ENCODE measurements at regions not wholly inside any gene's neighbourhood (a gene's known extent, or its start where the extent isn't known, plus 50 kb on each side); places are given as distances from the start of the nearest gene placed in this dataset.

GRCh38 chr3:116848248-116848829 lies 138.8 kb downstream of the TUSC7 start:
- H3K4me1 ChIP-seq (ENCODE audit: control insufficient read depth, insufficient read depth, low read length) = peaks cover 5% of the 10 kb centered on the region
- no peak overlapping the region for H3K9ac ChIP-seq (ENCODE audit: extremely low read depth, low read length, poor library complexity, severe bottlenecking)
- no peak overlapping the region for H3K27ac Mint-ChIP-seq
- no peaks in the 10 kb centered on the region for H3K36me3 ChIP-seq (ENCODE audit: control insufficient read depth, insufficient read depth, low read length)
- peaks cover 25% of the 10 kb centered on the region for H3K4me1 Mint-ChIP-seq
- peaks cover 18% of the 10 kb centered on the region for H3K9me3 Mint-ChIP-seq
- TF ChIP-seq, protein P1, sequence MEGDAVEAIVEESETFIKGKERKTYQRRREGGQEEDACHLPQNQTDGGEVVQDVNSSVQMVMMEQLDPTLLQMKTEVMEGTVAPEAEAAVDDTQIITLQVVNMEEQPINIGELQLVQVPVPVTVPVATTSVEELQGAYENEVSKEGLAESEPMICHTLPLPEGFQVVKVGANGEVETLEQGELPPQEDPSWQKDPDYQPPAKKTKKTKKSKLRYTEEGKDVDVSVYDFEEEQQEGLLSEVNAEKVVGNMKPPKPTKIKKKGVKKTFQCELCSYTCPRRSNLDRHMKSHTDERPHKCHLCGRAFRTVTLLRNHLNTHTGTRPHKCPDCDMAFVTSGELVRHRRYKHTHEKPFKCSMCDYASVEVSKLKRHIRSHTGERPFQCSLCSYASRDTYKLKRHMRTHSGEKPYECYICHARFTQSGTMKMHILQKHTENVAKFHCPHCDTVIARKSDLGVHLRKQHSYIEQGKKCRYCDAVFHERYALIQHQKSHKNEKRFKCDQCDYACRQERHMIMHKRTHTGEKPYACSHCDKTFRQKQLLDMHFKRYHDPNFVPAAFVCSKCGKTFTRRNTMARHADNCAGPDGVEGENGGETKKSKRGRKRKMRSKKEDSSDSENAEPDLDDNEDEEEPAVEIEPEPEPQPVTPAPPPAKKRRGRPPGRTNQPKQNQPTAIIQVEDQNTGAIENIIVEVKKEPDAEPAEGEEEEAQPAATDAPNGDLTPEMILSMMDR (conservative IDR thresholded peaks at IDR 0.05) = no peak
- no peak for DNase-seq
- peaks cover 4% of the 10 kb centered on the region for H3K36me3 Mint-ChIP-seq (ENCODE audit: low read depth)
- H3K27me3 Mint-ChIP-seq (ENCODE audit: insufficient read depth) = peaks cover 2% of the 10 kb centered on the region
- H3K4me3 Mint-ChIP-seq = no peak overlapping the region
- H3K9me3 ChIP-seq (ENCODE audit: control insufficient read depth, low read length) = peaks cover 15% of the 10 kb centered on the region
- H3K4me3 ChIP-seq (ENCODE audit: low read length) = peak overlapping the region; percentile 36
- H3K27me3 ChIP-seq (ENCODE audit: control insufficient read depth, insufficient read depth, low read length, poor library complexity, severe bottlenecking) = no peaks in the 10 kb centered on the region
- no peak overlapping the region for H3K27ac ChIP-seq (ENCODE audit: low read depth, low read length)
- WGBS, 2 experiments (ENCODE audit: insufficient coverage in 1 of 2, insufficient read length in 1 of 2) = 68 to 78% methylated on average over 3 of the region's 3 CpGs

DNA sequence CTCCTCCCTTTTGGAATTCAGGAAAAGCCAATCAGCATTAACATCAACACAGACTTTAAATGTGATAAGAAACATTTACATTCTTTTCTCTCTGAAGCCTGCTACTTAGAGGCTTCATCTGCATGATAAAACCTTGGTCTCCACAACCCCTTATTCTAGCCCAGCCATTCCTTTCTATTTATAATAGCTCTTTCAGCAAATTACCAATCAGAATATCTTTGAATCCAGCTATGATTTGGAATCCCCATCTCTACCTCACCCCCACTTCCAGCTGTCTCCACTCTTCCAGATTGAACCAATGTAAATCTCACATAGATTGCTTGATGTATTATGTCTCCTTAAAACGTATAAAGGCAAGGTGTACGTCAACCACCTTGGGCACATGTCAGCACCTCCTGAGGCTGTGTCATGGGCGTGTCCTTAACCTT lies 139.7 kb downstream of the TUSC7 start:
- Histone ChIP-seq H3K27ac (ENCODE audit: low read depth, low read length) (no peak overlapping the region), H3K9ac (ENCODE audit: extremely low read depth, low read length, poor library complexity, severe bottlenecking) (no peak overlapping the region), H3K9me3 (ENCODE audit: control insufficient read depth, low read length) (peaks cover 15% of the 10 kb centered on the region), H3K36me3 (ENCODE audit: control insufficient read depth, insufficient read depth, low read length) (no peaks in the 10 kb centered on the region), H3K4me1 (ENCODE audit: control insufficient read depth, insufficient read depth, low read length) (peaks cover 5% of the 10 kb centered on the region), H3K27me3 (ENCODE audit: control insufficient read depth, insufficient read depth, low read length, poor library complexity, severe bottlenecking) (no peaks in the 10 kb centered on the region), H3K4me3 (ENCODE audit: low read length) (no peak overlapping the region)
- peak overlapping the region; percentile 67 for H3K27ac Mint-ChIP-seq
- H3K36me3 Mint-ChIP-seq (ENCODE audit: low read depth) = peaks cover 4% of the 10 kb centered on the region
- peaks cover 2% of the 10 kb centered on the region for H3K27me3 Mint-ChIP-seq (ENCODE audit: insufficient read depth)
- H3K4me1 Mint-ChIP-seq = peaks cover 24% of the 10 kb centered on the region
- peaks cover 18% of the 10 kb centered on the region for H3K9me3 Mint-ChIP-seq
- TF ChIP-seq, protein P1 (conservative IDR thresholded peaks at IDR 0.05) = no peak
- 46 to 67% methylated on average over 3 of the region's 3 CpGs for WGBS, 2 experiments (ENCODE audit: insufficient coverage in 1 of 2, insufficient read length in 1 of 2)
- no peak overlapping the region for H3K4me3 Mint-ChIP-seq
- DNase-seq = peak; percentile 62

GRCh38 chr3:116852803-116853202 lies 143.2 kb downstream of the TUSC7 start:
- H3K4me3 ChIP-seq (ENCODE audit: low read length) = no peak overlapping the region
- H3K4me3 Mint-ChIP-seq = no peak overlapping the region
- no peaks in the 10 kb centered on the region for H3K36me3 ChIP-seq (ENCODE audit: control insufficient read depth, insufficient read depth, low read length)
- H3K27ac ChIP-seq (ENCODE audit: low read depth, low read length) = no peak overlapping the region
- H3K27ac Mint-ChIP-seq = no peak overlapping the region
- DNase-seq = no peak
- peaks cover 11% of the 10 kb centered on the region for H3K9me3 Mint-ChIP-seq
- peaks cover 5% of the 10 kb centered on the region for H3K4me1 ChIP-seq (ENCODE audit: control insufficient read depth, insufficient read depth, low read length)
- H3K36me3 Mint-ChIP-seq (ENCODE audit: low read depth) = no peaks in the 10 kb centered on the region
- TF ChIP-seq, protein P1 (conservative IDR thresholded peaks at IDR 0.05) = no peak
- WGBS, 2 experiments (ENCODE audit: insufficient coverage in 1 of 2, insufficient read length in 1 of 2) = 80 to 86% methylated on average over 2 to 5 of the region's 5 CpGs
- no peak overlapping the region for H3K9ac ChIP-seq (ENCODE audit: extremely low read depth, low read length, poor library complexity, severe bottlenecking)
- H3K9me3 ChIP-seq (ENCODE audit: control insufficient read depth, low read length) = peaks cover 13% of the 10 kb centered on the region
- H3K4me1 Mint-ChIP-seq = peaks cover 12% of the 10 kb centered on the region
- H3K27me3 Mint-ChIP-seq (ENCODE audit: insufficient read depth) = no peaks in the 10 kb centered on the region
- H3K27me3 ChIP-seq (ENCODE audit: control insufficient read depth, insufficient read depth, low read length, poor library complexity, severe bottlenecking) = no peaks in the 10 kb centered on the region

All from endodermal cell (in vitro differentiated cells).